ENCODE measurements at regions not wholly inside any gene's neighbourhood (a gene's known extent, or its start where the extent isn't known, plus 50 kb on each side); places are given as distances from the start of the nearest gene placed in this dataset.

DNA sequence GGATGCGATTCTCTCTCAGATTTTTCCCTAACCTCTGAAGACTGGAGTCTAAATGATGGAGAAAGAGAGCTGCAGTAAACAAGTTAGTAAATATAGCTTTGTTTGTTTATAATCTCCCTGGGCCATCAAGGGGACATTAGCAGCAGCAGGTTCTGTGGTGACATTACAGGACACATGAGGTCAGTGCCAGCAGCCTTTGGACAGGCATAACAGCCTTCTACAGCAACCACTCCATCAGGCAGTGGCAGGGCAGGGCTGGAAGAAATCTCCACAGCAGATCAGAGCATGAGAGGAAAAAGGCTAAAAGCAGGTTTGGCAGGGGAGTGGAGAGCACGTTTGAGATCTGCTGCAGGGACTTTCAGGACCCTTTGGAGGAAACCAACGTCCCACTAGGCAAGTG lies 127.6 kb upstream of the ACP3 start:
- WGBS = 13% methylated on average over 2 of the region's 3 CpGs
- Histone ChIP-seq H3K36me3 (ENCODE audit: control insufficient read depth in 1 of 2, insufficient read depth in 2 of 2, low read depth in 1 of 2, low read length in 2 of 2) (no peaks in the 10 kb centered on the region), H2AK5ac (ENCODE audit: low read length, severe bottlenecking) (no peak overlapping the region)

DNA sequence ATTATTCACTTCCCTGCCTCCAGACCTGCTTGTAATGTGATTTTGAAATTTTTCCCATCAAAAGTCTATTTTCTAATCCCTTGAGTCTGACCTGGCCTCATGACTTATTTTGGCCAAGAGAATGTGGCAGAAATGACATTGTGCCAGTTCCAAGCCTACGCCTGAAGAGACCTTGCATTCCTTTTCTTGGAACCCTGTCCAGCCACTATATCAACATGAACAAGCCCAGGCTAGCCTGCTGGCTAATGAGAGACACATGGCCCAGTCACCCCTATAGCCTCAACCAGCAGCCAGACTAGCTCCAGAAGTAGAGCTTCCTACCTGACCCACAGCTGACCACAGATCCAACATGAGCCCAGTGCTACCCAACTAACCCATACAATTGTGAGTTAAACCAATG lies 121.1 kb upstream of the ACP3 start:
- Histone ChIP-seq H2AK5ac (ENCODE audit: low read length, severe bottlenecking) (no peak overlapping the region), H3K14ac (ENCODE audit: low read length in 2 of 2) (no peak overlapping the region), H3K27ac (ENCODE audit: low read length, poor library complexity, severe bottlenecking) (no peak overlapping the region), H4K8ac (ENCODE audit: low read length) (no peak overlapping the region), H3K4me3 (ENCODE audit: insufficient read depth in 1 of 2, low read depth in 1 of 2, low read length in 2 of 2) (no peak overlapping the region), H3K9ac (ENCODE audit: low read length) (peak overlapping the region; percentile 10), H3K36me3 (ENCODE audit: control insufficient read depth in 1 of 2, insufficient read depth in 2 of 2, low read depth in 1 of 2, low read length in 2 of 2) (no peaks in the 10 kb centered on the region), H4K91ac (ENCODE audit: low read length) (no peak overlapping the region), H3K9me3 (ENCODE audit: control insufficient read depth, low read length) (no peaks in the 10 kb centered on the region), H2BK120ac (ENCODE audit: low read depth, low read length) (no peak overlapping the region), H2BK12ac (ENCODE audit: low read length in 2 of 2) (no peak overlapping the region), H3K23ac (ENCODE audit: low read length in 2 of 2) (no peak overlapping the region), H3K18ac (ENCODE audit: low read depth in 1 of 2, low read length in 2 of 2) (no peak overlapping the region), H3K79me1 (replicated peaks; ENCODE audit: low read length, poor library complexity, severe bottlenecking) (no peaks in the 10 kb centered on the region), H2BK15ac (ENCODE audit: low read depth, poor library complexity, severe bottlenecking) (no peak overlapping the region), H3K27me3 (ENCODE audit: control insufficient read depth in 1 of 2, insufficient read depth in 1 of 2, low read length in 2 of 2) (peaks cover 0 to 11% of the 10 kb centered on the region in 2 experiments), H2AFZ (ENCODE audit: low read depth, low read length) (no peak overlapping the region), H3K4me2 (ENCODE audit: low read length, poor library complexity, severe bottlenecking) (no peak overlapping the region), H3K4me1 (ENCODE audit: control insufficient read depth, insufficient read depth, low read depth, low read length) (no peaks in the 10 kb centered on the region), H3K4ac (ENCODE audit: low read depth in 1 of 2, low read length in 2 of 2) (no peak overlapping the region), H2BK5ac (ENCODE audit: low read depth, low read length, poor library complexity, severe bottlenecking) (no peak overlapping the region)
- no peak for DNase-seq
- 88% methylated on average over 1 of the region's 1 CpG for WGBS

More for the DNA sequence above, 127.6 kb upstream of the ACP3 start:
- Histone ChIP-seq H3K9me3 (ENCODE audit: control insufficient read depth, low read length) (no peaks in the 10 kb centered on the region), H2BK12ac (ENCODE audit: low read length in 2 of 2) (no peak overlapping the region), H3K18ac (ENCODE audit: low read depth in 1 of 2, low read length in 2 of 2) (no peak overlapping the region), H4K91ac (ENCODE audit: low read length) (no peak overlapping the region), H2BK15ac (ENCODE audit: low read depth, poor library complexity, severe bottlenecking) (no peak overlapping the region), H2BK120ac (ENCODE audit: low read depth, low read length) (no peak overlapping the region), H3K14ac (ENCODE audit: low read length in 2 of 2) (no peak overlapping the region), H3K79me1 (replicated peaks; ENCODE audit: low read length, poor library complexity, severe bottlenecking) (no peaks in the 10 kb centered on the region), H3K4ac (ENCODE audit: low read depth in 1 of 2, low read length in 2 of 2) (no peak overlapping the region), H2BK5ac (ENCODE audit: low read depth, low read length, poor library complexity, severe bottlenecking) (no peak overlapping the region), H3K23ac (ENCODE audit: low read length in 2 of 2) (no peak overlapping the region), H3K4me2 (ENCODE audit: low read length, poor library complexity, severe bottlenecking) (no peak overlapping the region), H3K27me3 (ENCODE audit: control insufficient read depth in 1 of 2, insufficient read depth in 1 of 2, low read length in 2 of 2) (peaks cover 18 to 31% of the 10 kb centered on the region in 2 experiments), H3K4me1 (ENCODE audit: control insufficient read depth, insufficient read depth, low read depth, low read length) (no peaks in the 10 kb centered on the region), H3K4me3 (ENCODE audit: insufficient read depth in 1 of 2, low read depth in 1 of 2, low read length in 2 of 2) (no peak overlapping the region), H3K27ac (ENCODE audit: low read length, poor library complexity, severe bottlenecking) (no peak overlapping the region), H3K9ac (ENCODE audit: low read length) (no peak overlapping the region), H2AFZ (ENCODE audit: low read depth, low read length) (no peak overlapping the region), H4K8ac (ENCODE audit: low read length) (no peak overlapping the region)
- no peak for DNase-seq

DNA sequence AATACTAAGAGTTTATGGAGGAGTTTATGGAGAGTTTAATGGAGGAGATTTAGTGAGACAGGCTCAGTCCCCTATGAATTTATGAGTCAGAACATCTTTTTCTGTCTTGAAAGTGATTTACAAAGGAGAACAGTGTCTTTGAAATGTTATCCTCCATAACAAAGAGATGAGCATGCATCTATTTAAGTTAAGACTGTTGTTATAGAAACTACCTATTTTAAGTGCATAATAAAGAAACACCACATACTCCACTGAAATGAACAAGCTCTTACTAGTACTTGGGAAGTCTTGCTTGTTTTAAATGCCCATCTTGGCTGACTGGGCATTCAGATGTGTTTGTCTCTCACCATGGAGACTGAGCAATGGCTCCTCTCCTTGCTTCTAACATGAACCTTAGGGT lies 118.7 kb upstream of the ACP3 start:
- no peak for DNase-seq
- Histone ChIP-seq H3K14ac (ENCODE audit: low read length in 2 of 2) (no peak overlapping the region), H3K4me3 (ENCODE audit: insufficient read depth in 1 of 2, low read depth in 1 of 2, low read length in 2 of 2) (no peak overlapping the region)

DNA sequence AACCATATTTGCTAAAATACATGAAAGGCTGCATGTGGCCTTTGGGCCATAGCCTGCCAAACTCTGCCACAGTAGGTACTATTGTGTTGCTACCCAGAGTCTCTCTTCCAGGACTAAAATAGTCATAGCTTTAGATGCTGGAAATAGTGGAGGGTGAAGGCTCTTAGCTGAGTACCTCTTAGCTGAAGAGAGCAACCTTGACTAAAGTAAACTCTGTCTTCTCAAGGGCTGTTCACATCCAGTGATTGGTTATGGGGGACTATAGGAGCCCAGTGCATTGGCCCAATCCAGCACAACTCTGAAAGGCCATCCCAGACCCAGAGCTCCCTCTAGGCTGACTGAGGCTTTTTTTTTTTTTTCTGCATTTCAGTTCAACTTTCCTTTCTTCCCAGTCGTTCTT lies 117.8 kb upstream of the ACP3 start:
- Histone ChIP-seq H4K91ac (ENCODE audit: low read length) (no peak overlapping the region), H3K4me2 (ENCODE audit: low read length, poor library complexity, severe bottlenecking) (no peak overlapping the region), H3K4me1 (ENCODE audit: control insufficient read depth, insufficient read depth, low read depth, low read length) (no peaks in the 10 kb centered on the region), H2AK5ac (ENCODE audit: low read length, severe bottlenecking) (no peak overlapping the region), H3K36me3 (ENCODE audit: control insufficient read depth in 1 of 2, insufficient read depth in 2 of 2, low read depth in 1 of 2, low read length in 2 of 2) (no peaks in the 10 kb centered on the region), H3K9me3 (ENCODE audit: control insufficient read depth, low read length) (no peaks in the 10 kb centered on the region), H3K23ac (ENCODE audit: low read length in 2 of 2) (no peak overlapping the region), H2BK12ac (ENCODE audit: low read length in 2 of 2) (no peak overlapping the region), H3K27me3 (ENCODE audit: control insufficient read depth in 1 of 2, insufficient read depth in 1 of 2, low read length in 2 of 2) (peaks cover 0 to 7% of the 10 kb centered on the region in 2 experiments), H3K9ac (ENCODE audit: low read length) (no peak overlapping the region), H2AFZ (ENCODE audit: low read depth, low read length) (no peak overlapping the region), H4K8ac (ENCODE audit: low read length) (no peak overlapping the region), H3K27ac (ENCODE audit: low read length, poor library complexity, severe bottlenecking) (no peak overlapping the region), H3K4ac (ENCODE audit: low read depth in 1 of 2, low read length in 2 of 2) (no peak overlapping the region), H3K79me1 (replicated peaks; ENCODE audit: low read length, poor library complexity, severe bottlenecking) (no peaks in the 10 kb centered on the region), H3K14ac (ENCODE audit: low read length in 2 of 2) (no peak overlapping the region), H2BK5ac (ENCODE audit: low read depth, low read length, poor library complexity, severe bottlenecking) (no peak overlapping the region), H2BK120ac (ENCODE audit: low read depth, low read length) (no peak overlapping the region), H2BK15ac (ENCODE audit: low read depth, poor library complexity, severe bottlenecking) (no peak overlapping the region), H3K4me3 (ENCODE audit: insufficient read depth in 1 of 2, low read depth in 1 of 2, low read length in 2 of 2) (no peak overlapping the region), H3K18ac (ENCODE audit: low read depth in 1 of 2, low read length in 2 of 2) (no peak overlapping the region)
- no peak for DNase-seq
- 51% methylated on average over 1 of the region's 1 CpG for WGBS

More for the DNA sequence above, 118.7 kb upstream of the ACP3 start:
- H3K9ac ChIP-seq (ENCODE audit: low read length) = peak overlapping the region; percentile 11
- H3K9me3 ChIP-seq (ENCODE audit: control insufficient read depth, low read length) = no peaks in the 10 kb centered on the region
- H3K27me3 ChIP-seq (ENCODE audit: control insufficient read depth in 1 of 2, insufficient read depth in 1 of 2, low read length in 2 of 2) = peaks cover 0 to 11% of the 10 kb centered on the region in 2 experiments
- no peak overlapping the region for H3K4me2 ChIP-seq (ENCODE audit: low read length, poor library complexity, severe bottlenecking)
- H2AK5ac ChIP-seq (ENCODE audit: low read length, severe bottlenecking) = no peak overlapping the region
- H3K4me1 ChIP-seq (ENCODE audit: control insufficient read depth, insufficient read depth, low read depth, low read length) = no peaks in the 10 kb centered on the region
- no peaks in the 10 kb centered on the region for H3K36me3 ChIP-seq (ENCODE audit: control insufficient read depth in 1 of 2, insufficient read depth in 2 of 2, low read depth in 1 of 2, low read length in 2 of 2)
- H4K8ac ChIP-seq (ENCODE audit: low read length) = no peak overlapping the region
- no peak overlapping the region for H3K23ac ChIP-seq (ENCODE audit: low read length in 2 of 2)
- no peak overlapping the region for H2BK12ac ChIP-seq (ENCODE audit: low read length in 2 of 2)
- H3K4ac ChIP-seq (ENCODE audit: low read depth in 1 of 2, low read length in 2 of 2) = no peak overlapping the region
- no peak overlapping the region for H3K18ac ChIP-seq (ENCODE audit: low read depth in 1 of 2, low read length in 2 of 2)
- H3K27ac ChIP-seq (ENCODE audit: low read length, poor library complexity, severe bottlenecking) = no peak overlapping the region
- H4K91ac ChIP-seq (ENCODE audit: low read length) = no peak overlapping the region
- H2BK15ac ChIP-seq (ENCODE audit: low read depth, poor library complexity, severe bottlenecking) = no peak overlapping the region
- no peaks in the 10 kb centered on the region for H3K79me1 ChIP-seq (replicated peaks; ENCODE audit: low read length, poor library complexity, severe bottlenecking)
- H2AFZ ChIP-seq (ENCODE audit: low read depth, low read length) = no peak overlapping the region
- no peak overlapping the region for H2BK120ac ChIP-seq (ENCODE audit: low read depth, low read length)
- no peak overlapping the region for H2BK5ac ChIP-seq (ENCODE audit: low read depth, low read length, poor library complexity, severe bottlenecking)
